ENCODE measurements at regions not wholly inside any gene's neighbourhood (a gene's known extent, or its start where the extent isn't known, plus 50 kb on each side); places are given as distances from the start of the nearest gene placed in this dataset.

DNA sequence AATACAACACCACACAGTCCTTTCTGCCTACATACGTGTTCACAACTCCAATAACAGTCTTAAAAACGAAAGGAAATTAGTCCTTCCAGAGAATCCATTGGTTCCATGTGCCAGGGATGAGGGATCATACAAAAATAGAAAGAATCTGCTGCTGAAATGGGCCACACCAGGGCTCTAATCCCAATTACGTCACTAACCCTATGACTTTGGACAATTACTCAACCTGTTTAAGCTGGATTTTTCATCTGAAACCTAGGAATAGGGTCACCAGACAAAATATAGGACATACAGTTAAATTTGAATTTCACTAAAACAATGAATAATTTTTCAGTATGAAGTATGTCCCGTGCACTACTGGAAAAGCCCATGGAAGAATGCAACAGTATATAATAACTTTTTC, 264.7 kb downstream of the YTHDC2 start:
- TF ChIP-seq, protein P1, sequence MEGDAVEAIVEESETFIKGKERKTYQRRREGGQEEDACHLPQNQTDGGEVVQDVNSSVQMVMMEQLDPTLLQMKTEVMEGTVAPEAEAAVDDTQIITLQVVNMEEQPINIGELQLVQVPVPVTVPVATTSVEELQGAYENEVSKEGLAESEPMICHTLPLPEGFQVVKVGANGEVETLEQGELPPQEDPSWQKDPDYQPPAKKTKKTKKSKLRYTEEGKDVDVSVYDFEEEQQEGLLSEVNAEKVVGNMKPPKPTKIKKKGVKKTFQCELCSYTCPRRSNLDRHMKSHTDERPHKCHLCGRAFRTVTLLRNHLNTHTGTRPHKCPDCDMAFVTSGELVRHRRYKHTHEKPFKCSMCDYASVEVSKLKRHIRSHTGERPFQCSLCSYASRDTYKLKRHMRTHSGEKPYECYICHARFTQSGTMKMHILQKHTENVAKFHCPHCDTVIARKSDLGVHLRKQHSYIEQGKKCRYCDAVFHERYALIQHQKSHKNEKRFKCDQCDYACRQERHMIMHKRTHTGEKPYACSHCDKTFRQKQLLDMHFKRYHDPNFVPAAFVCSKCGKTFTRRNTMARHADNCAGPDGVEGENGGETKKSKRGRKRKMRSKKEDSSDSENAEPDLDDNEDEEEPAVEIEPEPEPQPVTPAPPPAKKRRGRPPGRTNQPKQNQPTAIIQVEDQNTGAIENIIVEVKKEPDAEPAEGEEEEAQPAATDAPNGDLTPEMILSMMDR (conservative IDR thresholded peaks at IDR 0.05; ENCODE audit: low read depth in 2 of 2) = no peak
- TF ChIP-seq EZH2 (IDR thresholded peaks at IDR 0.05; ENCODE audit: low read depth, unreplicated experiment) (no peak), NANOG (IDR thresholded peaks at IDR 0.05; ENCODE audit: borderline replicate concordance) (no peak), POLR2AphosphoS5 (IDR thresholded peaks at IDR 0.05; ENCODE audit: low read depth) (no peak), CREB1 (CRISPR knock-in tag; IDR thresholded peaks at IDR 0.05; ENCODE audit: low read depth) (no peak)
